Caki2 (cell line): ENCODE measurements at regions not wholly inside any gene's neighbourhood (a gene's known extent, or its start where the extent isn't known, plus 50 kb on each side); places are given as distances from the start of the nearest gene placed in this dataset.
"Not testable (repeated sequence)": the region's sequence is repeated elsewhere in the genome, so short reads cannot be mapped to it uniquely, and the experiment has no call there.

Experiments
- DNase-seq: peaks from one replicate; pipeline ENCODE4 v3.0.0-alpha.2; 2015; ENCODE audit warnings: low read depth
- in situ Hi-C: cut with HindIII; loops from 2 replicates; pipeline ENCODE4 v1.10.0; 2016; ENCODE audit warnings: low sequenced_read_pairs, low pct_unique_long_range_greater_than_20kb, mixed read lengths

- in situ Hi-C loops = no loop called here
- no peak for DNase-seq
These were observed 189.7 kb upstream of the CBLB start for GRCh38 chr3:106058475-106058874.

GRCh38 chr3:106059953-106060517 lies 191.2 kb upstream of the CBLB start:
- DNase-seq = no peak
- in situ Hi-C loops = no loop called here

DNA sequence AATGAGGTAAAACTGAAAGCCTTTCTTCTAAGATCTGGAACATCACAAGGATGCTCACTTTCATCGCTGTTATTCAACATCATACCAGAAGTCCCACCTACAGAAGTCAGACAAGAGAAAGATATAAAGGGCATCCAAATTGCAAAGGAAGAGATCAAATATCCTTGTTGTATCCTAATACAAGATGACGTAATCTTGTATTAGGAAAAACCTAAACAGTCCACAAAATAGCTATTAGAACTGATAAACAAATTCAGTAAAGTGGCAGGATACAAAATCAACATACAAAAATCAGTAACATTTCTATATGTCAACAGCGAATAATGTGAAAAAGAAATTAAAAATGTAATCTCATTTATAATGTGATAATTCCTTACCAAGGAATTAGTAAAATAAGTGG lies 195.1 kb upstream of the CBLB start:
- in situ Hi-C loops = no loop called here
- no peak for DNase-seq

- in situ Hi-C loops = no loop called here
- DNase-seq = no peak
These were observed 197.0 kb upstream of the CBLB start for GRCh38 chr3:106065831-106066230.

- no peak for DNase-seq
These were observed 198.9 kb upstream of the CBLB start for GRCh38 chr3:106067711-106068110.

DNA sequence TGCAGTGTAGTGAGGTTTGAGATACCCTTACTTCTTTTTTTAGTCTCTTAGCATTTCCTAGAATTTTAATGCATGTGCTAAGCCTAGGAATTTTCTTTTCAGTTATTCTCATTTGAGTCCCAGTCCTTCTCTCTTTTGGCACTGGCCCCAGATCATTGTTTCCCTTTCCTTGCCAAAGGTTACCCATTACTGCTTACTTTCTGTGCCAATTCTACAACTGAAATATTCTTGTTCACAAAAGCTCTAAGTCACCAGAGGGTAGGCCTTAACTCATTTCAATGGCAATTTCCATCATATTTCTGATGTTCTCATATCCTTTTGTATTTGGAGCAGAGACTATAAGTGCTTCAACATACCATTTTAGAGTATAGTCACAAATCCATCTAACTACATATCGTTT lies 199.6 kb upstream of the CBLB start:
- no peak for DNase-seq
- in situ Hi-C loops = no loop called here

More at GRCh38 chr3:106067711-106068110, 198.9 kb upstream of the CBLB start:
- in situ Hi-C loops = no loop called here

GRCh38 chr3:106068795-106069194 lies 200.0 kb upstream of the CBLB start:
- DNase-seq = no peak
- in situ Hi-C loops = no loop called here

DNA sequence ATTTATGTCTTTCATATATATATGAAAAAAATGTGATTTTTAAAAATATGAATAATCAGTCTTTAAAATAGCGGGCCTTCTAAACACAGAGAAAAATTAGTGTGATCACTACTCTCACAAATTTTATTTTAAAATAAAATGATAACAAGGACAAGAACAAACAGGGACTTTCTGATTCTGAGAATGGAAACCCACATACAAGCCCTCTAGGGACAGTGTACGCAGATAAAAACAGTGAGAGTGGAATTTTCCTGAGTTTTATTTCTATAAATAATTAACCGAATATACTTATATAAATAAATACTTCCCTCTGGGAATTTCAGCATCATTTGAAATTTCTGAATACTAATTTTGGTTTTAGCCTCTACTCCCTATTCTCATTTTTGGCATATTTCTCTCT lies 201.4 kb upstream of the CBLB start:
- no peak for DNase-seq
- in situ Hi-C loops = no loop called here

DNA sequence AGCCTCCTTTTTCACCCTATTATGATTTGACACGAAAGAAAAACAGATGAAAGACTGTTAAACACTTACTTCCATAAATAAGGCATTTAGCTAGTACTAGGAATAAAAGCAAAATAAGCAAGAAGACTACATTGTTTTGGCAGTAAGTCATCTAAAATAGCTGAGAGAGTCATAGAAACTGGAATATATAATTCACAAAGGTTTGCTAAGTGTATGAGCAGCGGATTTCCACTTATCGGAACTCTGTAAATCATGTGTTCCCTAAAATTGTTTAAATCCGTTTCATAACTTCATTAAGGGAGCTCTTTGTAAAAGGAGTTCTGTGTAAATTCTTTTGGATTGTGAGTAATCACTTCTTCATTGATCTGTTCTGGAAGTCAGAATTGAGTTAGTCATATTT lies 202.5 kb upstream of the CBLB start:
- in situ Hi-C loops = no loop called here
- no peak for DNase-seq

DNA sequence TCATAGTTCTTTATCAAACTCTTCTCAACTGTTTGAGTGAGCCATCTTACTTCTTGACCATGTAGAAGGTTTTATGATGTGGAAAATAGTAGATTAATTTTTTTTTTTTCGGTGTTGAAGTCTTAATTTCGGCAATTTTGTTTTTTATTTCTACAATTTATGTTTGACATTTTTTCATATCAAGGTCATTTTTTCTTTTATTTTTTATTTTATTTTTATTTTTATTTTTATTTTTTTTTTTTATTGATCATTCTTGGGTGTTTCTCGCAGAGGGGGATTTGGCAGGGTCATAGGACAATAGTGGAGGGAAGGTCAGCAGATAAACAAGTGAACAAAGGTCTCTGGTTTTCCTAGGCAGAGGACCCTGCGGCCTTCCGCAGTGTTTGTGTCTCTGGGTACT lies 203.8 kb upstream of the CBLB start:
- DNase-seq, in situ Hi-C loops: not testable (repeated sequence)

- DNase-seq, in situ Hi-C loops: not testable (repeated sequence)
These were observed 205.0 kb upstream of the CBLB start for GRCh38 chr3:106073806-106074205.

DNA sequence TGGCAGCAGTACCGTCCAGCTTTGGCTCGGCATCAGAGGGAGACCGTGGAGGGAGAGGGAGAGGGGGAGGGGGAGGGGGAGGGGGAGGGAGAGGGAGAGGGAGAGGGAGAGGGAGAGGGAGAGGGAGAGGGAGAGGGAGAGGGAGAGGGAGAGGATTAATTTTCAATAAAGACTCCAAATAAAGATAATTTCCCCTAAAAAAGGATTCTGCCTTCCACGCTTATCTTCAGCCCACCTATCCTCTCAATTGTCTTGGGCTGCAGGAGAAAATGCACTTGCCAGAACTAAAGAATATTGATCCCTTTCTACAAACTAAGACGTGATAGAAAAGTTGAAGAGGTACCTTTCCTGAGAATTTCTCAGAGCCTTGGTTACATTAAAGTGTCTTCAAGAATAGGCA lies 206.9 kb upstream of the CBLB start:
- in situ Hi-C loops, DNase-seq: not testable (repeated sequence)

DNA sequence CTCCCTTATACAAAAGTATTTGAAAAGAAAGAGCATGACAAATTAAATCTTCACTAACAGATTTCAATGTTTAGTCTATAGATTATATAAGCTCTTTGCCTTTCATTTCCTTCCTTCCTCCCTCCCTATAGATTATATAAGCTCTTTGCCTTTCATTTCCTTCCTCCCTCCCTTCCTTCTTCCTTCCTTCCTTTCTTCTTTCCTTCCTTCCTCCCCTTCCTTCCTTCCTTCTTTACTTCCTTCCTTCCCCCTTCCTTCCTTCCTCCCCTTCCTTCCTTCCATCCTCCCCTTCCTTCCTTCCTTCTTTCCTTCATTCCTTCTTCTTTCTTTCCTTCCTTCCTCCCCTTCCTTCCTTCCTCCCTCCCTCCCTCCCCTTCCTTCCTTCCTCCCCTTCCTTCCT lies 209.8 kb upstream of the CBLB start:
- no peak for DNase-seq
- in situ Hi-C loops = no loop called here

GRCh38 chr3:106082616-106083015 lies 213.8 kb upstream of the CBLB start:
- in situ Hi-C loops = no loop called here
- no peak for DNase-seq

- no peak for DNase-seq
- in situ Hi-C loops = no loop called here
These were observed 214.4 kb upstream of the CBLB start for GRCh38 chr3:106083207-106083606.

DNA sequence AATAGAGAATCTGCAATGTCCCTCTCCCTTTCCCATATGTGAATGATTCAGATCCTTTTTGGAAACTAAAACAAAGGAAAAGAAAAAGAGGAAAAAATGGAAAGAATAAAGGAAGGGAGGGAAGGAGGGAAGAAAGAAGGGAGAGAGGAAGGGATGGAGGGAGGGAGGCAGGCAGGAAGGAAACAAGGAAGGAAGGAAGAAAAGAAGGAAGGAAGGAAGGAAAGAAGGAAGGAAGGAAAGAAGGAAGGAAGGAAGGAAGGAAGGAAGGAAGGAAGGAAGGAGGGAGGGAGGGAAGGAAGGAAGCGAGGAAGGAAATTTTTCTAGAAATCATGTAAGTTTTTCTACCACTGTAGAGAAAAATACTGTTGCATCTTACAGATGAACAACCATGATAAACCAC lies 215.0 kb upstream of the CBLB start:
- DNase-seq = no peak
- in situ Hi-C loops = no loop called here

- in situ Hi-C loops = no loop called here
- DNase-seq = no peak
These were observed 217.2 kb upstream of the CBLB start for GRCh38 chr3:106086038-106086437.

GRCh38 chr3:106086636-106087035 lies 217.8 kb upstream of the CBLB start:
- peak; percentile 53 for DNase-seq
- in situ Hi-C loops = no loop called here

- in situ Hi-C loops = no loop called here
- no peak for DNase-seq
These were observed 219.5 kb upstream of the CBLB start for GRCh38 chr3:106088304-106088703.

DNA sequence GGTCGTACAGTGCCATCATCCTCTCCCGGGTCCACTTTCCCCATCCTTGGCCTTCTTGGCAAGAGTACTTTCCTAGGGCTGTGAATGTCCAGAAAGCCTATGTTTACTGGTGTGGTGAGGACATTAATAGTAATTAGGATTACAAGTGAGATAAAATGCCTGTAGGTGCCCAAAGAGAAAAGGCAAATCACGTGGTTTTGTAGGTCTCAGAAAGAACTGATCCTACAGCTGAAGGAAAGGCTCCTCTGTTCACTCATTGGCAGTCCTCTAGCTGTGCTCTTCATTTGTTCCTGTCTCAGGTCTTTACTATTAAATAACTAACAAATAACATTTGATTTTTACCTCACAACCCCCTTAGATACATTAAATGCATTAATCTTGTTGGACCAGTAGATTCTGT lies 220.1 kb upstream of the CBLB start:
- in situ Hi-C loops = no loop called here
- no peak for DNase-seq

GRCh38 chr3:106089806-106090205 lies 221.0 kb upstream of the CBLB start:
- in situ Hi-C loops = no loop called here
- no peak for DNase-seq
